Ishikawa (cell line): ENCODE measurements at regions not wholly inside any gene's neighbourhood (a gene's known extent, or its start where the extent isn't known, plus 50 kb on each side); places are given as distances from the start of the nearest gene placed in this dataset.

Experiments used
- CREB1 ChIP-seq: IDR thresholded peaks from 2 replicates; pipeline ENCODE4 v1.6.1; 2012; ENCODE audit warnings: low read depth
- EP300 ChIP-seq: IDR thresholded peaks from 2 replicates; pipeline ENCODE4 v1.6.1; 2012; ENCODE audit warnings: borderline replicate concordance
- FOXM1 ChIP-seq: IDR thresholded peaks from 2 replicates; pipeline ENCODE4 v1.6.1; 2012; ENCODE audit warnings: low read depth, borderline replicate concordance
- MAX ChIP-seq: IDR thresholded peaks from 2 replicates; pipeline ENCODE4 v1.6.1; 2012
- RAD21 ChIP-seq: IDR thresholded peaks from 2 replicates; pipeline ENCODE4 v1.6.1; 2012; ENCODE audit warnings: low read depth
- ZBTB7A ChIP-seq: IDR thresholded peaks from 2 replicates; pipeline ENCODE4 v1.6.1; 2012; ENCODE audit warnings: low read depth

- TF ChIP-seq RAD21 (no peak), CREB1 (no peak), ZBTB7A (no peak), MAX (no peak), FOXM1 (no peak), EP300 (no peak)
These were observed 1199.8 kb upstream of the MAP3K7 start for GRCh38 chr6:91786474-91787184.
